ENCODE measurements at regions not wholly inside any gene's neighbourhood (a gene's known extent, or its start where the extent isn't known, plus 50 kb on each side); places are given as distances from the start of the nearest gene placed in this dataset.

- Mint-ChIP-seq H3K4me3 (no peak overlapping the region), H3K36me3 (no peaks in the 10 kb centered on the region), H3K27ac (no peak overlapping the region), H3K4me1 (no peaks in the 10 kb centered on the region), H3K9me3 (ENCODE audit: low read depth) (no peaks in the 10 kb centered on the region), H3K27me3 (no peaks in the 10 kb centered on the region)
- ATAC-seq (no peak), DNase-seq (no peak)
- CTCF ChIA-PET = no interaction called here
These were observed 253.8 kb upstream of the KCNIP4 start for GRCh38 chr4:22202246-22202974.

GRCh38 chr4:22201256-22201655 lies 252.7 kb upstream of the KCNIP4 start:
- Mint-ChIP-seq H3K27ac (no peak overlapping the region), H3K9me3 (ENCODE audit: low read depth) (no peaks in the 10 kb centered on the region)

GRCh38 chr4:22196551-22196950 lies 248.0 kb upstream of the KCNIP4 start:
- no peak overlapping the region for H3K27ac Mint-ChIP-seq
- H3K36me3 Mint-ChIP-seq = no peaks in the 10 kb centered on the region
- H3K9me3 Mint-ChIP-seq (ENCODE audit: low read depth) = peaks cover 4% of the 10 kb centered on the region
- no peak for DNase-seq
- no peaks in the 10 kb centered on the region for H3K27me3 Mint-ChIP-seq
- H3K4me1 Mint-ChIP-seq = no peaks in the 10 kb centered on the region
- CTCF ChIA-PET = no interaction called here
- no peak for ATAC-seq
- H3K4me3 Mint-ChIP-seq = no peak overlapping the region

More at GRCh38 chr4:22201256-22201655, 252.7 kb upstream of the KCNIP4 start:
- CTCF ChIA-PET = no interaction called here
- Mint-ChIP-seq H3K27me3 (no peaks in the 10 kb centered on the region), H3K4me1 (no peaks in the 10 kb centered on the region), H3K36me3 (no peaks in the 10 kb centered on the region), H3K4me3 (no peak overlapping the region)
- ATAC-seq (no peak), DNase-seq (no peak)

GRCh38 chr4:22192084-22192511 lies 243.5 kb upstream of the KCNIP4 start:
- Mint-ChIP-seq H3K36me3 (no peaks in the 10 kb centered on the region), H3K27me3 (no peaks in the 10 kb centered on the region), H3K9me3 (ENCODE audit: low read depth) (peaks cover 4% of the 10 kb centered on the region), H3K4me1 (no peaks in the 10 kb centered on the region), H3K27ac (no peak overlapping the region), H3K4me3 (no peak overlapping the region)
- DNase-seq (no peak), ATAC-seq (no peak)
- CTCF ChIA-PET = no interaction called here

GRCh38 chr4:22191565-22191964 lies 243.0 kb upstream of the KCNIP4 start:
- no peak for ATAC-seq
- H3K27me3 Mint-ChIP-seq = no peaks in the 10 kb centered on the region
- CTCF ChIA-PET = no interaction called here

GRCh38 chr4:22190855-22191254 lies 242.3 kb upstream of the KCNIP4 start:
- Mint-ChIP-seq H3K36me3 (no peaks in the 10 kb centered on the region), H3K9me3 (ENCODE audit: low read depth) (peaks cover 4% of the 10 kb centered on the region), H3K4me3 (no peak overlapping the region), H3K27ac (no peak overlapping the region), H3K4me1 (no peaks in the 10 kb centered on the region), H3K27me3 (no peaks in the 10 kb centered on the region)
- DNase-seq (no peak), ATAC-seq (no peak)
- CTCF ChIA-PET = no interaction called here

More at GRCh38 chr4:22191565-22191964, 243.0 kb upstream of the KCNIP4 start:
- no peak for DNase-seq
- no peaks in the 10 kb centered on the region for H3K36me3 Mint-ChIP-seq
- H3K27ac Mint-ChIP-seq = no peak overlapping the region
- peaks cover 4% of the 10 kb centered on the region for H3K9me3 Mint-ChIP-seq (ENCODE audit: low read depth)
- H3K4me1 Mint-ChIP-seq = no peaks in the 10 kb centered on the region
- H3K4me3 Mint-ChIP-seq = no peak overlapping the region

GRCh38 chr4:22187203-22187820 lies 238.7 kb upstream of the KCNIP4 start:
- H3K27me3 Mint-ChIP-seq = no peaks in the 10 kb centered on the region
- CTCF ChIA-PET = no interaction called here
- H3K4me1 Mint-ChIP-seq = no peaks in the 10 kb centered on the region
- H3K36me3 Mint-ChIP-seq = no peaks in the 10 kb centered on the region
- H3K9me3 Mint-ChIP-seq (ENCODE audit: low read depth) = peaks cover 2% of the 10 kb centered on the region
- no peak for DNase-seq
- H3K4me3 Mint-ChIP-seq = no peak overlapping the region
- no peak for ATAC-seq
- no peak overlapping the region for H3K27ac Mint-ChIP-seq

GRCh38 chr4:22181736-22182135 lies 233.2 kb upstream of the KCNIP4 start:
- Mint-ChIP-seq H3K4me3 (no peak overlapping the region), H3K36me3 (no peaks in the 10 kb centered on the region), H3K27me3 (no peaks in the 10 kb centered on the region), H3K9me3 (ENCODE audit: low read depth) (peaks cover 6% of the 10 kb centered on the region), H3K27ac (no peak overlapping the region), H3K4me1 (no peaks in the 10 kb centered on the region)
- DNase-seq = no peak
- CTCF ChIA-PET = no interaction called here
- ATAC-seq = no peak

GRCh38 chr4:22179124-22179874 lies 230.7 kb upstream of the KCNIP4 start:
- Mint-ChIP-seq H3K4me3 (no peak overlapping the region), H3K9me3 (ENCODE audit: low read depth) (peaks cover 9% of the 10 kb centered on the region), H3K27me3 (no peaks in the 10 kb centered on the region), H3K36me3 (no peaks in the 10 kb centered on the region), H3K27ac (no peak overlapping the region), H3K4me1 (no peaks in the 10 kb centered on the region)
- ATAC-seq = no peak
- CTCF ChIA-PET = no interaction called here
- no peak for DNase-seq

GRCh38 chr4:22174640-22175039 lies 226.1 kb upstream of the KCNIP4 start:
- H3K27me3 Mint-ChIP-seq = no peaks in the 10 kb centered on the region
- no peak overlapping the region for H3K27ac Mint-ChIP-seq
- H3K4me3 Mint-ChIP-seq = no peak overlapping the region
- CTCF ChIA-PET = no interaction called here
- no peak for DNase-seq
- ATAC-seq = no peak
- no peaks in the 10 kb centered on the region for H3K36me3 Mint-ChIP-seq
- H3K4me1 Mint-ChIP-seq = no peaks in the 10 kb centered on the region
- H3K9me3 Mint-ChIP-seq (ENCODE audit: low read depth) = peaks cover 9% of the 10 kb centered on the region

GRCh38 chr4:22170353-22170752 lies 221.8 kb upstream of the KCNIP4 start:
- no peak for DNase-seq
- Mint-ChIP-seq H3K9me3 (ENCODE audit: low read depth) (no peaks in the 10 kb centered on the region), H3K27me3 (no peaks in the 10 kb centered on the region), H3K27ac (no peak overlapping the region), H3K4me1 (no peaks in the 10 kb centered on the region), H3K36me3 (no peaks in the 10 kb centered on the region), H3K4me3 (no peak overlapping the region)
- no peak for ATAC-seq
- CTCF ChIA-PET = no interaction called here

GRCh38 chr4:22167201-22167600 lies 218.6 kb upstream of the KCNIP4 start:
- Mint-ChIP-seq H3K36me3 (no peaks in the 10 kb centered on the region), H3K27me3 (no peaks in the 10 kb centered on the region), H3K27ac (no peak overlapping the region), H3K9me3 (ENCODE audit: low read depth) (peaks cover 6% of the 10 kb centered on the region), H3K4me3 (no peak overlapping the region), H3K4me1 (no peaks in the 10 kb centered on the region)
- DNase-seq (no peak), ATAC-seq (no peak)
- CTCF ChIA-PET = no interaction called here

GRCh38 chr4:22162454-22162853 lies 213.9 kb upstream of the KCNIP4 start:
- CTCF ChIA-PET = no interaction called here
- H3K4me3 Mint-ChIP-seq = no peak overlapping the region
- no peak overlapping the region for H3K27ac Mint-ChIP-seq
- DNase-seq = no peak
- H3K27me3 Mint-ChIP-seq = no peaks in the 10 kb centered on the region
- ATAC-seq = no peak
- H3K4me1 Mint-ChIP-seq = no peaks in the 10 kb centered on the region
- H3K36me3 Mint-ChIP-seq = no peaks in the 10 kb centered on the region
- H3K9me3 Mint-ChIP-seq (ENCODE audit: low read depth) = peaks cover 13% of the 10 kb centered on the region

- H3K36me3 Mint-ChIP-seq = no peaks in the 10 kb centered on the region
- CTCF ChIA-PET = no interaction called here
- H3K4me1 Mint-ChIP-seq = no peaks in the 10 kb centered on the region
- no peak overlapping the region for H3K4me3 Mint-ChIP-seq
- no peaks in the 10 kb centered on the region for H3K27me3 Mint-ChIP-seq
- no peak for DNase-seq
- H3K27ac Mint-ChIP-seq = no peak overlapping the region
- no peak for ATAC-seq
- peaks cover 3% of the 10 kb centered on the region for H3K9me3 Mint-ChIP-seq (ENCODE audit: low read depth)
These were observed 182.2 kb upstream of the KCNIP4 start for GRCh38 chr4:22130741-22131140.

Measured in activated CD8-positive, alpha-beta memory T cell treated with anti-CD3 and anti-CD28 coated beads, Interleukin-2, amount 10 ng/mL, durations not matched to agents 7 days and 5 days (primary cell).